ENCODE measurements at regions not wholly inside any gene's neighbourhood (a gene's known extent, or its start where the extent isn't known, plus 50 kb on each side); places are given as distances from the start of the nearest gene placed in this dataset.

GRCh38 chr2:223169830-223170605 lies 118.0 kb downstream of the KCNE4 start:
- ChIA-PET CTCF (interaction anchor here (1.5 kb wide), 1 partner anchor 22 kb away, joined by 3 read pairs; no protein-coding TSS in a partner anchor), POLR2A (no interaction called here), SMC1A (ENCODE audit: uncharacterized antibody, unreplicated experiment) (no interaction called here), RAD21 (ENCODE audit: unreplicated experiment) (no interaction called here)
- FAIRE-seq (no peak), ATAC-seq (peak; percentile 81), DNase-seq (ENCODE audit: low read depth, low spot score) (peak; percentile 66)
- Histone ChIP-seq H4K20me1 (ENCODE audit: control insufficient read depth, insufficient read depth) (no peaks in the 10 kb centered on the region), H3K4me2 (ENCODE audit: control insufficient read depth, insufficient read depth) (no peak overlapping the region), H3K9ac (ENCODE audit: control insufficient read depth, insufficient read depth, low read length) (no peak overlapping the region), H3K9me3 (replicated peaks; ENCODE audit: control insufficient read depth, insufficient read depth, low read length) (no peaks in the 10 kb centered on the region), H3K79me2 (ENCODE audit: control insufficient read depth, insufficient read depth, low read length) (no peaks in the 10 kb centered on the region), H3K27me3 (replicated peaks in 1 of 2; ENCODE audit: control insufficient read depth in 2 of 2, insufficient read depth in 2 of 2, low read length in 1 of 2) (no peaks in the 10 kb centered on the region), H2AFZ (ENCODE audit: control insufficient read depth, low read depth, low read length) (no peak overlapping the region), H3K36me3 (ENCODE audit: control insufficient read depth in 2 of 2, insufficient read depth in 2 of 2, low read length in 1 of 2) (no peaks in the 10 kb centered on the region), H3K4me1 (ENCODE audit: control insufficient read depth, insufficient read depth, low read length) (peaks cover 7% of the 10 kb centered on the region), H3K4me3 (no peak overlapping the region), H3K27ac (ENCODE audit: control insufficient read depth, insufficient read depth) (no peak overlapping the region)
- 11% methylated on average over 6 of the region's 6 CpGs for WGBS (ENCODE audit: insufficient coverage, insufficient replicate concordance, low lambda C conversion rate, missing lambda C conversion rate)
- in situ Hi-C loops (cut with MboI), result no loop called here
- TF ChIP-seq BCL11A (IDR thresholded peaks at IDR 0.05; ENCODE audit: low read depth, low read length), result 0 out of 2 replicates have a peak, but pooled peaks have one; percentile 16
- TF ChIP-seq RAD51 (IDR thresholded peaks at IDR 0.05), result no peak
- BruUV-seq (replicated peaks), result no TSS peak
- intact Hi-C loops (cut with micrococcal nuclease; ENCODE audit: unreplicated experiment), result no loop called here

- Histone ChIP-seq H3K4me2 (ENCODE audit: control insufficient read depth, insufficient read depth) (no peak overlapping the region), H3K27ac (ENCODE audit: control insufficient read depth, insufficient read depth) (no peak overlapping the region), H4K20me1 (ENCODE audit: control insufficient read depth, insufficient read depth) (no peaks in the 10 kb centered on the region), H3K27me3 (replicated peaks in 1 of 2; ENCODE audit: control insufficient read depth in 2 of 2, insufficient read depth in 2 of 2, low read length in 1 of 2) (no peaks in the 10 kb centered on the region), H3K4me1 (ENCODE audit: control insufficient read depth, insufficient read depth, low read length) (no peaks in the 10 kb centered on the region), H3K4me3 (no peak overlapping the region), H3K9ac (ENCODE audit: control insufficient read depth, insufficient read depth, low read length) (no peak overlapping the region), H3K79me2 (ENCODE audit: control insufficient read depth, insufficient read depth, low read length) (no peaks in the 10 kb centered on the region), H3K9me3 (replicated peaks; ENCODE audit: control insufficient read depth, insufficient read depth, low read length) (no peaks in the 10 kb centered on the region), H3K36me3 (ENCODE audit: control insufficient read depth in 2 of 2, insufficient read depth in 2 of 2, low read length in 1 of 2) (no peaks in the 10 kb centered on the region), H2AFZ (ENCODE audit: control insufficient read depth, low read depth, low read length) (no peak overlapping the region)
- ChIA-PET CTCF (no interaction called here), SMC1A (ENCODE audit: uncharacterized antibody, unreplicated experiment) (no interaction called here), RAD21 (ENCODE audit: unreplicated experiment) (no interaction called here), POLR2A (no interaction called here)
- WGBS (ENCODE audit: insufficient coverage, insufficient replicate concordance, low lambda C conversion rate, missing lambda C conversion rate), result 0% methylated on average over 2 of the region's 2 CpGs
- BruUV-seq (replicated peaks), result no TSS peak
- TF ChIP-seq POLR2AphosphoS5 (IDR thresholded peaks at IDR 0.05; ENCODE audit: low read length) (no peak), LARP7 (IDR thresholded peaks at IDR 0.05) (no peak), PML (IDR thresholded peaks at IDR 0.05; ENCODE audit: low read length) (no peak), NRF1 (conservative IDR thresholded peaks at IDR 0.05; ENCODE audit: low read depth, low read length) (no peak), TARDBP (IDR thresholded peaks at IDR 0.05; ENCODE audit: borderline replicate concordance) (no peak), SKIL (IDR thresholded peaks at IDR 0.05; ENCODE audit: low read depth, poor library complexity, severe bottlenecking) (no peak), DPF2 (IDR thresholded peaks at IDR 0.05) (no peak)
- intact Hi-C loops (cut with micrococcal nuclease; ENCODE audit: unreplicated experiment) (no loop called here), in situ Hi-C loops (cut with MboI) (no loop called here)
- FAIRE-seq (no peak), DNase-seq (ENCODE audit: low read depth, low spot score) (no peak), ATAC-seq (no peak)
Measured at GRCh38 chr2:223176970-223177369, 125.0 kb downstream of the KCNE4 start.

Measured in GM12878 (cell line).